HUDEP-2 (cell line): ENCODE measurements at regions not wholly inside any gene's neighbourhood (a gene's known extent, or its start where the extent isn't known, plus 50 kb on each side); places are given as distances from the start of the nearest gene placed in this dataset.
"Not testable (repeated sequence)": the region's sequence is repeated elsewhere in the genome, so short reads cannot be mapped to it uniquely, and the experiment has no call there.

Source experiments
- DNase-seq, 76 experiments: peaks; one replicate each; lab custom pipeline; 2025; ENCODE audit not compliant: unreplicated experiment in 76 of 76; lab: John Stamatoyannopoulos, UW

DNA sequence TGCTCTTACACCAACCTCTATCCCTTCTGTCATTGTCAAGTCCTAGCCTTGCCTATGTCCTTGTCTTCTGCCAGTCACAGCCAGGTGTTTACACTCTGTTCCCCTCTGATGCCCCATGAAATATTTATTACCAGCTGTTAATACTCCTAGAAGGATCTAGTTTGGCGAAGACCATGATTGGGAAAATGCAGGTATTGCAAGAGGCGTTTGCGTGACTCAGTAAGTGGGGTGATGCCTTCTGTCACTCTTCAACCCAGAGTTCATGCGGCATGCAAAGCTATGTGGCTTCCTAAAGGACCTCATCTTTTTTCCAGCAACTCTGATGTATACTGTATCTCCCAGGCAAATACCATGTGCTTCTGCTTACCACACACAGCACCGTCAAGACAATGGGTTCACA lies 81.8 kb upstream of the GJB6 start:
- no peak for DNase-seq

GRCh38 chr13:20312292-20312691 lies 80.2 kb upstream of the GJB6 start:
- DNase-seq, result no peak

GRCh38 chr13:20311596-20311995 lies 79.5 kb upstream of the GJB6 start:
- no peak for DNase-seq

DNA sequence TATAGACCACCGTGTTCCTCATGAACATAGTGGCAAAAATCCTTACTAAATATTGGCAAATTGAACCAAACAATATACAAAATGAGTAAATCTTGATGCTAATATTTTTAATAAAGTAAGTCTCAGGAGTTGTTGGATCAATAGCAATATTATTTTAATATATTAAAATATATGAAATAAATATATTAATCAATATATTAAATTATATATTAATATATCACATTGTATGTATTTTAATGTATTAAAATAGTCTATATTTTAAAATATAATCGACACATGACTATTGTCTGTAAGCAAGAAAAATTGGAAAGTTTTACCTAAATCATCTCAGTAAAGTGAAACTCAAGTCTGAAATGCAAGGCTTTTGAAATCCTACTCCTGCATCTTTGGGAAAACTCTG lies 78.9 kb upstream of the GJB6 start:
- no peak for DNase-seq

DNA sequence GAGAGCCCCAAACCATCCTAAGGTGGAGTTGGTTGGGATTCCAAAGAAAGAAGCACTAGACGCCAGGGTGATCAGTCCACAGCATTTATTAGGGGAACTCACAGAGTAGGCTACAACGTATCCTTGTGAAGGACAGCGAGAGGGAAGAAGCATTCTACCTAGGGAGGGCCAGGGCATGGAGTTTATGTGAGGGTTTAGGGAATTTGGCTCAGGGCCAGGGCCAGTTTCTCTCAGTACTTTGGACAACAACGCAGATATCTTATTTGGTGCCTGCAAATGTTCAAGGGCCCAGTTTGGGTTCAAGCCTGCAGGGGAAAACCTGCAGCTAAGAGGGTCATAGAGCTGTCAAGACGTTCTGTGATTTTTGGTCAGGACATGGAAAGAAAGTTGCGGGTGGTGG lies 73.9 kb upstream of the GJB6 start:
- DNase-seq, result no peak

DNA sequence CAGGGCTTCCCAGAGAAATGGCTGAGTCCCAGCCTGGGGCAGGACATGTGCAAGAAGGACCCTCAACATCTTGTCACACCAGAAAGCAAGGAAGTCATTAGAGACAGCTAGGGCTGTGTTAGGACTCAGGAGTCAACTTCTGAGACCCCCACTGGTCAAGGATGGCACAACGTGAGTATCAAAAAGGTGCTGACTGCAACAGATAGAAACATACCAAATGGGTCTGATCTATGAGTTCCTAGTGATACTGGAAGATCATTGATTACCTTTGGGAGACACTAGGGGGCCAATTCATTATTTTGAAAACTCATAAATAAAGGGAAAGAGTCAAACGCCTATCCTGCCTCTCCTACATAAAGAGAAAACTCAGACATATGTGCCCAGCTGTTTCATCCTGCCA lies 73.5 kb upstream of the GJB6 start:
- no peak for DNase-seq

DNA sequence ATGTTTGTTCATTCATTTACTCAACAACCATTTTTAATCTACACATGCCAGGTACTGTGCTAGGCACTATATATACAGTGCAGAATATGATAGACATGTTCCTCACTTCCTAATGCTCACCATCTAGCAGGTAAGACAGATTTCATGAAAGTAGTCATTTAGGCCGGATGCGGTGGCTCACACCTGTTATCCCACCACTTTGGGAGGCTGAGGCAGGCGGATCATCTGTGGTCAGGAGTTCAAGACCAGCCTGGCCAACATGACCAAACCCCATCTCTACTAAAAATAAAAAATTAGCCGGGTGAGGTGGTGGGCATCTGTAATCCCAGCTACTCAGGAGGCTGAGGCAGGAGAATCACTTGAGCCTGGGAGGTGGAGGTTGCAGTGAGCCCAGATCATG lies 71.9 kb upstream of the GJB6 start:
- not testable (repeated sequence) for DNase-seq

- no peak for DNase-seq
These were observed 71.5 kb upstream of the GJB6 start for GRCh38 chr13:20303636-20304035.

DNA sequence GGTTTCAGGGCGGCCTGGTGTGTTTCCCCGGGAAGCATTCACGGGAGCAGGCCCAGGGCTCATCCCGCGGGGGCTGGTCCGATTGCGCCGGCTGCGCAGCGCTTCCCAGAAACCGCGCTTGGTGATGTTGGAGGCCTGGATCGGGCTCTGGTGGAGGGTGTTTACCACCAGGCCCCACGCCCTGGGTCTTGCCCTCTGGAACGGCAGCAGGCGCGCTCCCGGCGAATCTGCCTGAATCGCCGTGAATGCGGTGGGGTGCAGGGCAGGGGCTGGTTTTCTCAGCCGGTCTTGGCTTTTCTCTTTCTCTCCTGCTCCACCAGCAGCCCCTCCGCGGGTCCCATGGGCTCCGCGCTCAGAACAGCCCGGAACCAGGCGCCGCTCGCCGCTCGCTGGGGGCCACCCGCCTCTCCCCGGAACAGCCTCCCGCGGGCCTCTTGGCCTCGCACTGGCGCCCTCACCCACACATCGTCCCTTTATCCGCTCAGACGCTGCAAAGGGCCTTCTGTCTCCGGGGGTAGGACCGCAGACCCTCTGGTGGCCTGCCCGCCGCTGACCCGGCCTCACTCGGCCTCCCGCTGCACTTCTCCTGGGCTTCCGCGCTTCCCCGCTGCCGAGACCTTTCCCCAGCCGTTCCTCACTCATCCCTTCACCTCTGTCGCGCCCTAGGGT lies 69.4 kb upstream of the GJB6 start:
- DNase-seq, result no peak

- no peak for DNase-seq
These were observed 68.9 kb upstream of the GJB6 start for GRCh38 chr13:20301015-20301402.

DNA sequence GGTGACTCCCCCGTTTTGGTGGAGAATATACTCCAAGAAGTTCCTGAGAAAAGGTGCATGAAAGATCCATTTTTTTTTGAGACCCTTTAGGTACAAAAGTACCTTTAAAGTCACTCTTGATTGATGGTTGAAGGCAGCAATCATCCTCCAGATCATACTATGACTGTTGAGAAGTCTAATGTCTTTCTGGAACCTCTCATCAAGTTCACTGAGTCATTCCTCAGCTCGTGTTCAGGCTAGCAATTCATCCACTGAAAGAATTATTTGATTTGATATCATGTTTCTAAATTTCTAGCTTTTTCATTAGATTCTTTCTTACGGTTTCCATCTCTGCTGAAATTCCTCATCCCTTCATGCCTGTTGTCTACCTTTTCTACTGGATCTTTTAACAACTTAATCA lies 65.1 kb upstream of the GJB6 start:
- DNase-seq, result no peak

DNA sequence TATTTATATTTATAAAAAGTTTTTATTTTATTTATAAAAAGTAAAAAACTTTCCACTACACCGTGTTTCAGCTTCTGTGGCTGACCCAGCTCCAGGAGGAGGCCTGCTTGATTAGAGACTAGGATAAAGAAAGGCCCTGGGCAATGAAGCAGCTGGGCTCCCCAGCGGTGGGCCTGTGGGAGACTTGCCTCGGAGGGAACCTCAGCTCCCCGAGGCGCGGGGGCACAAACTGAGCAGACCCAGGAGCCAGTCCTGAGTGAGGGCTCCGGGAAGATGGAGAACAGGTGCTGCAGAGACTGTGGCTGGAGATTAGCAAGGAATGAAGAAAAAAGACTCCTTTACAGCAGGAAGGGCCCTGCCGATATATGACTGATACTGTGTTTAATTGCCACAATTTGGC lies 63.8 kb upstream of the GJB6 start:
- no peak for DNase-seq

DNA sequence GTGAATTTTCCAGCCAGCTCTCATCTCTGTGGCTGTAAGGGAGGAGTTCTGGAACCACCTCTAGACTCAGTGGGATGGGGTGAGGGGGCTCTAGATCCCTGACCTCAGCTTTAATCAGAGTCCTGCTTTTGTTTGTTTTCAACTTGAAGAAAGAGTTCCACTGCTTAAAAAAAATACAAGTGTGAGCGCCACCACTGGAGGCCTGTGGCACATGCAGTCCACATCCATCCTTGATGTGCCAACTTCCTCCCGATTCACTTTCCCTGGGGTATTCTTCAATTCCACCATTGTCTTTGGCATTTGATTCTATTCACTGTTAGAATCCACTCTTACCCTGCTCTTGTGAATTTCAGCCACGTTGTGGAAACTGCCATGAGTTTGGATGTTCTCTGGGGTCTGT lies 62.4 kb upstream of the GJB6 start:
- peak in 1 of 76 experiments; percentile 1 for DNase-seq

GRCh38 chr13:20292301-20292700 lies 60.2 kb upstream of the GJB6 start:
- DNase-seq, result not testable (repeated sequence)

DNA sequence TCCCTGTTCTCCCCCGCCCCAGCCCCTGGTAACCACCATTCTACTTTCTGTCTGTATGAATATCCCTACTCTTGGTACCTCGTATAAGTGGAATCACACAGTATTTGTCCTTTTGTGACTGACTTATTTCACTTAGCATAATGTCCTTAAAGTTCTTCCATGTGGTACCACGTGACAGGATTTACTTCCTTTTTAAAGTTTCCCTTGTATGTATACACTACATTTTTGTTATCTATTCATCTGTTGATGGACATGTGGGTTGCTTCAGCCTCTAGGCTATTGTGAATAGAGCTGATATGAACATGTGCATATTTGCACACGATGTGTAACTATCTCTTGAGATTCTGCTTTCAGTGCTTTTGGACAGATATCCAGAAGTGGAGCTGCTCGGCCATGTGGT lies 59.6 kb upstream of the GJB6 start:
- no peak for DNase-seq

GRCh38 chr13:20291037-20291436 lies 58.9 kb upstream of the GJB6 start:
- no peak for DNase-seq

DNA sequence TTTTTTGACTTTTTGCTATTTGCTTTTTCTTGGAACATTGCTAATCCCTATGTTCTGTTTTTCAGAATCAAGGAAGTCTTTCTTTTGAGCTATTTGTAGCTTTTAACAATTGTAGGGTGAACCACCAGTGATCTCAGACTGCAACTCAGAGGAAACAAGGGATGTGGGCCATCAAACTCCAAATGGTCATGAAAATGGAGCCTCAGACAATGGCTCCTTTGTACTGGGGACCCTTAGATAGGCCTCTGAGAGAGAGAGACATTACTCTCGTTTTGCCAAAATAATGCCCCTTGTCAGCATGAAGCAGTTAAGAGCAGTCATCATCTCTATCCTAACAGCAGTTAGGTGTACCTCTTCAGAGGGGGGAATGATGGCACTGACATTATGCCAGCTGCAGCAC lies 56.4 kb upstream of the GJB6 start:
- DNase-seq, result no peak

DNA sequence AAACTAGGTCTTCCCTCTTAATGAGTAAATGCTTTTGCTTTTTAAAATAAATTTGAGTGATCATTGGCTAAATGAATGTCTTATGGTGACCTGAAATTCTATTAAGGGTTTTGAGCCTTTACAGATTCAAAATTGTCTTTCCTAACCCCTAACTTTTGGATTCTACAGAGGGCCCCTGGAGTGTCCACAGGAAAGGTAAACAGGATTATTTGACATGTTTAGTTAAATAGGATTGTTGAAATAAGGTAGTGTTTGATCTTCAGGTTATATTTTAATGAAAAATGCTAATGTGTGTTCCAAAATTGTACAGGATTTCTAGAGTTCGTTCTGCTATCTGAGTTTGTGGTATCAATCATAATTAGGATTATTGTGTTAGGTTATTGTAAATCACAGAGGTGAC lies 55.9 kb upstream of the GJB6 start:
- DNase-seq, result no peak

- DNase-seq, result no peak
These were observed 53.4 kb upstream of the GJB6 start for GRCh38 chr13:20285530-20285929.
